ENCODE measurements at regions not wholly inside any gene's neighbourhood (a gene's known extent, or its start where the extent isn't known, plus 50 kb on each side); places are given as distances from the start of the nearest gene placed in this dataset.
A peak's percentile ranks its signal among the peaks of the same experiment; 100 is the strongest.

- no peak for DNase-seq
Observed at GRCh38 chr22:48952256-48953102, 875.2 kb downstream of the BRD1 start.

GRCh38 chr22:48951836-48952235, 875.8 kb downstream of the BRD1 start:
- no peak for DNase-seq

GRCh38 chr22:48950151-48950915, 877.3 kb downstream of the BRD1 start:
- no peak for DNase-seq

GRCh38 chr22:48949375-48950149, 878.1 kb downstream of the BRD1 start:
- DNase-seq = no peak

- DNase-seq = no peak
Observed at GRCh38 chr22:48948575-48949170, 879.0 kb downstream of the BRD1 start.

GRCh38 chr22:48947636-48948035, 880.0 kb downstream of the BRD1 start:
- DNase-seq = no peak

GRCh38 chr22:48945621-48946458, 881.8 kb downstream of the BRD1 start:
- DNase-seq = no peak

GRCh38 chr22:48944751-48945620, 882.7 kb downstream of the BRD1 start:
- DNase-seq = no peak

GRCh38 chr22:48944433-48944750, 883.3 kb downstream of the BRD1 start:
- DNase-seq = no peak

- DNase-seq = peak; percentile 4
Observed at GRCh38 chr22:48943567-48944432, 883.9 kb downstream of the BRD1 start.

GRCh38 chr22:48942698-48943566, 884.7 kb downstream of the BRD1 start:
- DNase-seq = no peak

GRCh38 chr22:48941903-48942575, 885.6 kb downstream of the BRD1 start:
- no peak for DNase-seq

- no peak for DNase-seq
Observed at GRCh38 chr22:48941033-48941902, 886.4 kb downstream of the BRD1 start.

- no peak for DNase-seq
Observed at GRCh38 chr22:48940266-48941032, 887.2 kb downstream of the BRD1 start.

- no peak for DNase-seq
Observed at GRCh38 chr22:48939441-48940265, 888.0 kb downstream of the BRD1 start.

- no peak for DNase-seq
Observed at GRCh38 chr22:48938741-48939140, 888.9 kb downstream of the BRD1 start.

Measured in activated CD4-positive, alpha-beta T cell treated with anti-CD3 and anti-CD28 coated beads, Interleukin-2, amount 50 U/mL, for 16 hours (primary cell).